ENCODE measurements at regions not wholly inside any gene's neighbourhood (a gene's known extent, or its start where the extent isn't known, plus 50 kb on each side); places are given as distances from the start of the nearest gene placed in this dataset.
A peak's percentile ranks its signal among the peaks of the same experiment; 100 is the strongest.
"Not testable (repeated sequence)": the region's sequence is repeated elsewhere in the genome, so short reads cannot be mapped to it uniquely, and the experiment has no call there.

- ChIA-PET CTCF (no interaction called here), POLR2A (no interaction called here)
- no peak for TF ChIP-seq CTCF (IDR thresholded peaks at IDR 0.05; ENCODE audit: insufficient read depth, low read length, missing control alignments)
- H3K4me3 ChIP-seq (ENCODE audit: low read depth, low read length), result no peak overlapping the region
- DNase-seq (ENCODE audit: low read depth, low spot score), result no peak
Observed at GRCh38 chr20:30281584-30282197, 975.8 kb upstream of the DEFB115 start.

GRCh38 chr20:30283476-30284280 is 973.8 kb upstream of the DEFB115 start:
- POLR2A ChIA-PET; CTCF ChIA-PET; DNase-seq (ENCODE audit: low read depth, low spot score): not testable (repeated sequence)
- peak overlapping the region; percentile 29 for H3K4me3 ChIP-seq (ENCODE audit: low read depth, low read length)

DNA sequence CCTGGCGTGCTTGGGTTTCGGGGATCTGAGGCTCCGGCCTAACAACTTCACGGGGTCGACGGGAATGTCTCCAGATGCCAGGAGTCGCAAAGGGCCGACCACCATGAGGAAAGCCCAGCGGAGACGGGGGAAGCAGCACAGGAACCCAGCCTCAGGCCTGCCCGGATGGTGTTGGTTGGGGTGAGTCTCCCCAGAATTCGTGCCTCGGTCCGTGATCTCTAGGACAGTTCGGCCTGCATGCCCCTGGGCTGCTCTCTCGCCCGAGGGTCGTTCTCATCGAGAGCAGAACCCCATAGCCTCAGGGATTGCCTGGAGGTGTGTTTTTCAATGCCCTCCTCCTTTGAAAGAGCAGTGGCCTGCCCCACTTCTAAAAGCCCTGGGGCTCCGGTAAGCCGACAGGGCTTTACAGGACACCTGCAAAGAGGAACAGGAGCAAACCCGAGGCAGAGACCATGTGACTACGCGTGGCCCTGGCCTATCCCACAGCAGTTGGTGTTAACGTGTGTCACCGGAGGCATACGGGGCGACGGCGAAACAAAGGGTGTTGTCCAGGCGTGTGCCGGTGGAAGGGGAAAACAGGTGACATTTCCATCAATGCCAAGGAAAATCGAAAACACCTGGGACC is 973.1 kb upstream of the DEFB115 start:
- DNase-seq (ENCODE audit: low read depth, low spot score), result no peak
- H3K4me3 ChIP-seq (ENCODE audit: low read depth, low read length), result peak overlapping the region; percentile 29
- ChIA-PET CTCF (no interaction called here), POLR2A (no interaction called here)
- TF ChIP-seq CTCF (IDR thresholded peaks at IDR 0.05; ENCODE audit: insufficient read depth, low read length, missing control alignments), result no peak

- CTCF ChIA-PET, result no interaction called here
- POLR2A ChIA-PET, result no interaction called here
- no peak for TF ChIP-seq CTCF (IDR thresholded peaks at IDR 0.05; ENCODE audit: insufficient read depth, low read length, missing control alignments)
- no peak for DNase-seq (ENCODE audit: low read depth, low spot score)
- no peak overlapping the region for H3K4me3 ChIP-seq (ENCODE audit: low read depth, low read length)
Observed at GRCh38 chr20:30285677-30286076, 971.8 kb upstream of the DEFB115 start.

GRCh38 chr20:30286157-30286556 is 971.3 kb upstream of the DEFB115 start:
- ChIA-PET POLR2A (no interaction called here), CTCF (no interaction called here)

GRCh38 chr20:30287459-30287858 is 970.0 kb upstream of the DEFB115 start:
- H3K4me3 ChIP-seq (ENCODE audit: low read depth, low read length); CTCF ChIA-PET: not testable (repeated sequence)

More at GRCh38 chr20:30286157-30286556, 971.3 kb upstream of the DEFB115 start:
- no peak for TF ChIP-seq CTCF (IDR thresholded peaks at IDR 0.05; ENCODE audit: insufficient read depth, low read length, missing control alignments)
- H3K4me3 ChIP-seq (ENCODE audit: low read depth, low read length), result no peak overlapping the region
- DNase-seq (ENCODE audit: low read depth, low spot score), result no peak

DNA sequence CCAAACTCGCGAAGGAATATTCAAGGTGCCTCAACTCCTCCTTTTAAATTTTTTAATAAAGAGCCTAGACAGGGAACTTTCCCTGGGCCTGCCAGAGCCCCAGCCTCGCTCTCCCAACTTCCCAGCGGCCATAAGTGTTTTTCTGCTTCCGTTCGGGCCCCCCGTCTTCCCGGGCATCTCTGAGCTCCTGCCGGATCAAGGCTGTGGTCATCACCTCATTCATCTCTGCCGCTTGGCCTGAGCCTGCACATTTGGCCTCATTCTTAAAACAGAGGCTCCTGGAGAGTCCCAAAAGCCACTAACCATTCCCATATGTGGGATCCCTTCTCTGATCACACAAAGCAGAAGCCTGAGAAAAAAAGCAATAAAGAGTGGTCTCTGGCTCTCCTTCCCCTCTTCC is 969.1 kb upstream of the DEFB115 start:
- no peak for DNase-seq (ENCODE audit: low read depth, low spot score)
- ChIA-PET POLR2A (no interaction called here), CTCF (no interaction called here)
- no peak overlapping the region for H3K4me3 ChIP-seq (ENCODE audit: low read depth, low read length)
- no peak for TF ChIP-seq CTCF (IDR thresholded peaks at IDR 0.05; ENCODE audit: insufficient read depth, low read length, missing control alignments)

More at GRCh38 chr20:30287459-30287858, 970.0 kb upstream of the DEFB115 start:
- POLR2A ChIA-PET; DNase-seq (ENCODE audit: low read depth, low spot score): not testable (repeated sequence)

GRCh38 chr20:30289049-30289448 is 968.4 kb upstream of the DEFB115 start:
- CTCF ChIA-PET; DNase-seq (ENCODE audit: low read depth, low spot score); H3K4me3 ChIP-seq (ENCODE audit: low read depth, low read length); POLR2A ChIA-PET: not testable (repeated sequence)

DNA sequence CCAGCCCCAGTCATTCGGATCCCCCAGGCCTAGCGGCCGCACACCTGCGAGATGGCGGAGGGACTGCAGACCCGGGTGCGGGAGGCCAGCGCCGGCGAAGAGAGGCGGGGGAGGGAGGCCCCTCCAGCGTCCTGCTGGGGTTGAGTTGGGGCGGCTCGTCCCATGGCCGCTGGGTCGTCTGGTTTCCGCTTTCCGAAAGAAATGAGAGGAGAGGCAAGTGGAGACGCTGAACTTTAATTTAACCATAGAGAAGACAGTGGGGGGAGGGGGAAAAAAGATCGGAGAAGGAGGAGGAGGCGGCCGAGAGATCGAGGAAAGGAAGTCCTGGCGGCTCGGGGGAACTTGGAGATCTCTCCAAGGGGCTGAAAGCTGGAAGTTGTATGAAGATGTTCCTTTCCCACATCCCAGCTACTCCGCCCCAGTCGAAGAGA is 967.7 kb upstream of the DEFB115 start:
- CTCF ChIA-PET; H3K4me3 ChIP-seq (ENCODE audit: low read depth, low read length); POLR2A ChIA-PET; DNase-seq (ENCODE audit: low read depth, low spot score): not testable (repeated sequence)

DNA sequence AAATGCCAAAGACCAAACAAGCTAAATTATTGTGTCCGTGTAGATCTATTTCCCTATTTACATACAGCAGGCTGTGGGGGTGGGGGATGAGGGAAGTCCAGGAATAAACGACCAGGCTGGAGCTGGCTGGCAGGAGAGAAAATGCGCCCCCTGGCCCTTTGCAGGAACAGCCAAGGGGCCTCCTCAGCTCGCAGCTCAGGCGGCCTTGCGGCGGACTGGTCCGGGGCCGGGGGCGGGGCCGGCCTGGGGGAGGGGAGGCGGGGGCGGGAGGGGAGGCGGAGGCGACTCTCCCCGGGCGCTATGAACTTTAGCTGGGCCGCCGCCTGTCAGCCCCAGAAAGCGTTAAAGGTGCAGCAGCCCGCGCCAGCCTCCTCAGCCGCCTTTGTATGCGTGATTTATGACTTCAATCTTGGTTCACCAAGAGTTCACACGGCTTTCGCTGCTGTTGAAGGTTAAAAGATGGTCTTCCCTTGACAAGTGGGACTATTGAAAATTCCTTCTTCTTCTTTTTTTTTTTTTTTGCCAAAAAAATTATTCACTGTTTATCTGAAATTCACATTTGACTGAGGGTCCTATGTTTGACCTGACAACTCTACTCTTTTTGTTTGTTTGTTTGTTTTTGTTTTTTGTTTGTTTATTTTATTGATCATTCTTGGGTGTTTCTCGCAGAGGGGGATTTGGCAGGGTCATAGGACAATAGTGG is 967.0 kb upstream of the DEFB115 start:
- H3K4me3 ChIP-seq (ENCODE audit: low read depth, low read length); DNase-seq (ENCODE audit: low read depth, low spot score); POLR2A ChIA-PET; CTCF ChIA-PET: not testable (repeated sequence)
